GM03348 (cell line): ENCODE measurements at regions not wholly inside any gene's neighbourhood (a gene's known extent, or its start where the extent isn't known, plus 50 kb on each side); places are given as distances from the start of the nearest gene placed in this dataset.

Experiments
- DNase-seq: peaks from one replicate; pipeline ENCODE4 v3.0.0; 2012; ENCODE audit warnings: low spot score

GRCh38 chr3:193989186-193989585 lies 146.8 kb upstream of the HES1 start:
- no peak for DNase-seq

GRCh38 chr3:193991666-193992424 lies 144.1 kb upstream of the HES1 start:
- no peak for DNase-seq

GRCh38 chr3:193992425-193993037 lies 143.4 kb upstream of the HES1 start:
- no peak for DNase-seq

DNA sequence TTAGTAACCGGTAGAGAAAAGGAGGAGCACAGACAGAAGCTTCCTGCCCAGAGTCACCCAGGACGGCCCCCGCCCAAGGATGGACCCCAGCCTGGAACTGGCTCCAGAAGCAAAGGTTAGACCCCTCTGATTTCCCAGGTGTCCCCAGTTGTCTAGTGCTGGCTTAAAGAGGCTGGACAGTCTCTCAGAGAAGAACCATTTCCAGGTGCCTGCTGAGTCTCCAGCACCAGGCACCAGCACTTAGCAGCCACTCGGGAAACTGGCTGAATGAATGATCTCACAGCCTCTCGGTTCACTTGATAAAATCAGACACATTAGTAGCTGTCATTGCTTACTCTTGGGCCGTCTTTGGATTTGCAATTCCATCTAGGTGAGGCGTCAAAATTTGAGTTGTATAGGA lies 139.7 kb upstream of the HES1 start:
- no peak for DNase-seq

DNA sequence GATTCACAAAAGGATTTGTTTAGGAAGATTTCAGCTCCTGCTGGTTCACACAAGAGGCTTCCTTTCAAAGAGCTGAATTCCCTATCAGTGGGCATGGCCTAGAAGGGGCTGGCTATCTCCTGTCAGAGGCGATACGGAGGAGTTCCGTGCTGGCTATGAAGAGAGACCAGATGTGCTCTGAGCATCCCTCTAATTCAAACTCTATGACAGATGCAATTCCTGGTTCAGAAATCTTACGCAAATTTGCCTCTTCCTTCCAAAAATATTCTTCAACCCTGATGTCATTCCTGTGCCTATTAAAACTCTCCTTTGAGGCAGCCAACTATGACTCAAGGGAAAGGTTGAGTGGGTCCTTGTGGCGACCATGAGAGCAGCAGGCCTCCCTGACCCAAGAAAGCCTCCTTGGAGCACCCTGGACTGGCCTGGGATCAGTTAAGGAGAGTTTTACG lies 139.3 kb upstream of the HES1 start:
- DNase-seq, result no peak

GRCh38 chr3:193997228-193998122 lies 138.5 kb upstream of the HES1 start:
- DNase-seq, result no peak

DNA sequence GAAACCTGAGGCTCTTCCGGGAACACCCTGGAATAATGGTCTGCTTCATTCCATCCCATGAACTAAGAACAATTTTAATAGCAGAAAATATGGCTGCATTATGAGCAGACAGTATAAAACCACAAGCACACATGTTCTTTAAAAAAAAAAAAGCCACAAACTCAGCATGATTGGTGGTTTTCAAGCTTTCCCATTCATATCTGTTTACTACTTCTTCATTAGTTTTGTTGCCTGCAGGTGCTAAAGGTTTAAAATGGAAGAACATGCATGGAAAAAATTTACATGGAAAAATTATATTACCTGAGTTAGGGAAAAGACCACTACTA lies 137.9 kb upstream of the HES1 start:
- no peak for DNase-seq

- DNase-seq, result no peak
Measured at GRCh38 chr3:193998628-193999195, 137.2 kb upstream of the HES1 start.

DNA sequence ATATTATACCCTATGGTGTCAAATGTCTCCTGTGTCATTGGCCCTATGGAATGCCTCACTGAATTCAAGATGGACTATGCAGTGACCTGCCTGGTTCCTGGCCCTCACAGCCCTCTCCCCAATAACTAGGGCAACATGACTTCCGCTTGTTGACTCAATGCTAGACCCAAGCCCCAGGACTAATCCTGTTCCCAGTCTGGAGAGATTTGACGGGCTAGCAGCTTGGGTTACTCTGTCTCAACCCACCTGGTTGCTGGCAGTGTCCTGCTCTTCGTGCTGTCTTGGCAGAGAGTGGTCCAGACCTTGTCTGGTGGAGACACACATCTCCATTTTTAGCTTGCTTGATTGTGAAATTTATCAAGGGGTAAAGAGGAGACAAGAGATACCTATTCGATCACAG lies 135.8 kb upstream of the HES1 start:
- no peak for DNase-seq

- no peak for DNase-seq
Measured at GRCh38 chr3:194000712-194001111, 135.2 kb upstream of the HES1 start.

DNA sequence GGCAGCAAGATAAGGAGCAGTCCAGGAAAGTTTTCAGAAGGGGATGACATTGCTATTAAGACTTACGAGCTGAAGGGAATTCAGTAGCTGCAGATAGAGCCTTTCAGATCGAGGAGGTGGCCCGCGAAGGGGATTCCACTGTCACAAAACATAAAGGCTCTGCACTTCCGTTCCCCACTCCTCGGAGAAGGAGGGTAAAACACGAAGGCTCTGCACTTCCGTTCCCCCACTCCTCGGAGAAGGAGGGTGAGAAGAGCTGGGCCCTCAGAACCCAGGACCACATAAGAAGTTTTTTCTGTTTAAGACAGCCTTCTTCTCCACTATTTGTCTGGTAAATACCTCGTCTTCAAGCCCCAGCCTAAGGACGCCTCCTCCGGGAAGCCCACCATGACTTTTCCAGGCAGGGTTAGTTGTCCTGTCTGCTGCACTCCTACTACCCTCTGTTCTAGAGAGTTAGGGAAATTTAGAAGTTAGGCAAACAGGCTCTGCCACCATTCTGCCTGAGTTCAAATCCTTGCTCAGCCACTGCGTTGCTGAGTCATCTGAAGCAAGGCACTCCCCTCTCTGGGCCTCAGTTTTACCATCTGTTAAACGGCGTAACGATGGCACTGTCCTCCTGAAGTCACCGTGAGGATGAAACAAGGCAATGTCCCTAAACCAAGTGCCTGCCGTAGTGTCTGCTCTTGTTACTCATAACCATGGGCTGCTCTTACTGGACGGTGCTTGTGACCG lies 134.1 kb upstream of the HES1 start:
- DNase-seq, result no peak

DNA sequence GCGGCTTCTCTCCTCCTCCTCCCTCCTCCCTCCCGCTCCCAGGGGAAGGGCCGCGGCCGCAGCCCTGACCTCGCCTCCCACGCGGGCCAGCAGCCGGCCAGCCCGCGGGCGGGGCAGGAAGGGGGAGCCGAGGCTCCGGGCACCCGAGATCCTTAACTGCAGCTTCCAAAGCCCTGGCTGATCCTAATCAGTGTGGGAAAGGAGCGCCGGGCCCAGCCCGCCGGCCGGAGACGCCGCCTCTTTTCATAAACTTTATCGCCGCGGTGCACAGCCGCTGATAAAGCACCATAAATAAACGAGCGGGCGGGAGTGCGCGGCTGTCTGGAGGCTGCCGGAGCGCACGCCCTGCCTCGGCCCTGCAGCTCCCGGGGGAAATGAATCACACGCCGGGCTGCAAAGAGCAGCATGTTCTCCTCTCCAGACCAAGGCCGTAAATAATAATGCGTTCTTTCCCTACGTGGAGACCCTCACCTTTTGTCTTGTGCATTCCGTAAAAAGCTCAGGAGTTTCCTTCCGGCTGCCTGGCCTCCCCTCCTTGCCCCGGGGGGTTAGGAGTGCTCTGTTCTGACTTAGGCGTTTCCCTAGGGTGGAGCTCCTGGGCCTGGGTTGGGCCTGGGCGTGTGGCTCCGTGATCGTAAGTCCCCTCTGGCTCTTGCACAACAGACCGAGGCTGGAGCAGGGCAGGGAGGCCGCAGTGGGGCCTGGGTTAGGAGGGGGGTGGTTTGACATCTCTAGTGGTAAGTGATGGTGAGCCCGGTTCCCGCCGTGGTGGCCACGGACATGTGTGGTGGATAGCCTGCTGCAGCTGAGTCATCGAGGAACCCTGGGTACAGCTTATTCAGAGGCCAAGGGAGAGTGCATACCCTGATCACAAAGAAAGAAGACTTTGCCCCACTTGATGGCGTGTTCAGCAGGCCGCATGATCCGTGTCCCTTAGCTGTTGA lies 132.6 kb upstream of the HES1 start:
- peak; percentile 96 for DNase-seq

GRCh38 chr3:194005930-194006501 lies 129.9 kb upstream of the HES1 start:
- DNase-seq, result no peak

DNA sequence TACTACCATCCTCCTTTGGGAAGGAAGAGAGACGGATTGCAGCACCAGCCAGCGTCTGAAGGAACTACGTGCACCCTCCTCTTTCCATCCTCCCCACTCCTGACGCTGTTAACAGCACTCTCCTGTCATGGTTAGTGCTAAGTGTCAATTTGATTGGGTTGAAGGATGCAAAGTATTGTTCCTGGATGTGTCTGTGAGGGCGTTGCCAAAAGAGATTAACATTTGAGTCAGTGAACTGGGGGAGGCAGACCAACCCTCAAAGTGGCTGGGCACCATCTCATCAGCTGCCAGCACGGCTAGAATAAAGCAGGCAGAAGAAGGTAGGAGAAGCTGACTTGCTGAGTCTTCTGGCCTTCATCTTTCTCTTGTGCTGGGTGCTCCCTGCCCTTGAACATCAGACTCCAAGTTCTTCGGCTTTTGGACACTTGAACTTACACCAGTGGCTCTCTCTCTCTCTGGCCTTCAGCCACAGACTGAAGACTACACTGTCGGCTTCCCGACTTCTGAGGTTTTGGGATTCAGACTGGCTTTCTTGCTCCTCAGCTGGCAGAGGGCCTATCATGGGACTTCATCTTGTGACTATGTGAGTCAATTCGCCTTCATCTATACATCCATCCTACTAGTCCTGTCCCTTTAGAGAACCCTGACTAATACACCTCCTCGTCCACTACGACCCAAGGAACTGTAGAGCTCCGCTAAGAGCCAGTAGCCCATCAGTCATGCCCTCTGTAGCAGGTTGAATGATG lies 128.2 kb upstream of the HES1 start:
- DNase-seq, result no peak

GRCh38 chr3:194009019-194009418 lies 126.9 kb upstream of the HES1 start:
- DNase-seq, result no peak

DNA sequence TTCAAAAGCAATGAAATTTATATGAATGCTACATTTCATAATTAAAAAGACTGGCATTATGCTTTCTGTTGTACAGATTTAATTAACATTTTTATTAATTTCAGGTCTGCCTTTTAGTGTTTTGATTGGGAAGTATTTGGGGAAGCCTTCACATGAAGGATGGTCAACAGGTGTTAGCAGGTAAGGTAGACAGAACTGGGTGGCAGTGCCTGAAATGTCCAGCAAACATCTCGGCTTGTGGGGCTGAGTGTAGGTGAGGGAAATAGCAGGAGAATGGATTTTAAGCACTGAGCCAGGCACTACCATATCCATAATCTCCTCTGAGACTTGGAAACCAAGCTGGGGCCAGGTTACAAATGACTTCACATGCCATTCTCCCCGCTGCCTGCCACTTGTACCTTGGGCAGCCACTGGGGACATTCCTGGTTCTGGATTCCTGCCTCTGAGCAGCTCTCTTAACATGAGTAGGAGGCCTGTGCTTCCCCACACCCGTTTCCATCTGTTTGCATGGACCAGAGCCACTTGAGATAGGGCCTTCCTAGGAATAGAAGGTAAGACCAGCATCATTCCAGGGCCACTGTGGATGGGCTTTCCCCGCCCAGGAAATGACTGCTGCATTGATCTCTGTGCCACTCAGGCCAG lies 125.9 kb upstream of the HES1 start:
- DNase-seq, result no peak

GRCh38 chr3:194011807-194012206 lies 124.1 kb upstream of the HES1 start:
- DNase-seq, result no peak

DNA sequence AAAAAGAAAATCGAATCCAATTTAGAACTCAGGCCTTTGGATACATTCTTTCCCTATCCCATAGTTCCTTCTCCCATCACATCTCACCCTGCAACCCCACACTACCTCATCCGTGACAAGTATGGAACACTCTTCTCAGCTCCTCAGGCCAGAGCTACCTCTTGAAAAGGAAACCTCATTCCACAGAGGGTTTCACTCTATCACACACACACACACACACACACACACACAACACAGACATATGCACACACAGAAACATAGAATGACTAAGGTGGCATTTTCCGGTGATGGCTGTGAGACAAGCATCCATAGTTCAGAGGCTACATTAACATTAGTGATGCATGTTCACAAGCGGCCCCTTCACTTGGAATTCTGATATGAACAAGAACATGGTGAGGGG lies 122.0 kb upstream of the HES1 start:
- no peak for DNase-seq

- no peak for DNase-seq
Measured at GRCh38 chr3:194014756-194015155, 121.2 kb upstream of the HES1 start.
